OCI-LY1 (cell line): ENCODE measurements at regions not wholly inside any gene's neighbourhood (a gene's known extent, or its start where the extent isn't known, plus 50 kb on each side); places are given as distances from the start of the nearest gene placed in this dataset.

Source experiments
- H2AFZ ChIP-seq: fragments of 200-600 bp; sonication (generic), shearing (Covaris generic); 2 replicates; pipeline ENCODE4 v1.6.0; 2014; ENCODE audit warnings: antibody characterized with exemption, mild to moderate bottlenecking, low read length
- H3F3A ChIP-seq: fragments of 200-600 bp; sonication (generic), shearing (Covaris generic); 2 replicates; pipeline ENCODE4 v1.6.0; 2014; ENCODE audit warnings: mild to moderate bottlenecking, antibody characterized with exemption, low read length, moderate library complexity; ENCODE audit not compliant: insufficient read depth
- H3K27ac ChIP-seq: fragments of 200-600 bp; sonication (generic); 2 replicates; pipeline ENCODE4 v1.5.1; 2014; ENCODE audit warnings: low read length, mixed run types, mild to moderate bottlenecking, low read depth; ENCODE audit not compliant: poor library complexity, severe bottlenecking
- H3K27me3 ChIP-seq: fragments of 200-600 bp; sonication (generic); 2 replicates; pipeline ENCODE4 v1.6.0; 2014; ENCODE audit warnings: antibody characterized with exemption, mild to moderate bottlenecking, low read length, moderate library complexity; ENCODE audit not compliant: insufficient read depth
- H3K36me3 ChIP-seq: fragments of 200-600 bp; sonication (generic); 2 replicates; pipeline ENCODE4 v1.6.1; 2014; ENCODE audit warnings: mild to moderate bottlenecking, antibody characterized with exemption, low read length, moderate library complexity, mixed read lengths; ENCODE audit not compliant: insufficient read depth
- H3K4me1 ChIP-seq: fragments of 200-600 bp; sonication (generic); 2 replicates; pipeline ENCODE4 v1.5.1; 2014; ENCODE audit warnings: mild to moderate bottlenecking, low read length, moderate library complexity; ENCODE audit not compliant: insufficient read depth, severe bottlenecking
- H3K4me2 ChIP-seq: fragments of 200-600 bp; sonication (generic), shearing (Covaris generic); 2 replicates; pipeline ENCODE4 v1.6.1; 2014; ENCODE audit warnings: low read length
- H3K4me3 ChIP-seq: fragments of 200-600 bp; sonication (generic); 2 replicates; pipeline ENCODE4 v1.5.1; 2014; ENCODE audit warnings: low read length, low read depth, mild to moderate bottlenecking, mixed read lengths; ENCODE audit not compliant: poor library complexity, severe bottlenecking
- H3K79me2 ChIP-seq: fragments of 200-600 bp; shearing (Covaris generic); 2 replicates; pipeline ENCODE4 v1.6.1; 2016; ENCODE audit warnings: mixed run types, low read length, mixed read lengths; ENCODE audit not compliant: insufficient read depth
- H3K9ac ChIP-seq: fragments of 200-600 bp; sonication (generic), shearing (Covaris generic); 2 replicates; pipeline ENCODE4 v1.6.1; 2014; ENCODE audit warnings: mild to moderate bottlenecking, low read length, mixed read lengths
- H3K9me2 ChIP-seq: fragments of 200-600 bp; sonication (generic), shearing (Covaris generic); 2 replicates; pipeline ENCODE4 v1.6.1; 2014; ENCODE audit warnings: low read depth, mild to moderate bottlenecking, low read length, mixed read lengths
- H3K9me3 ChIP-seq: fragments of 200-600 bp; shearing (Covaris generic); 2 replicates; pipeline ENCODE4 v1.6.1; 2014; ENCODE audit warnings: low read length, mixed read lengths
- H4K20me1 ChIP-seq: fragments of 200-600 bp; sonication (generic), shearing (Covaris generic); 2 replicates; pipeline ENCODE4 v1.6.0; 2016; ENCODE audit warnings: mild to moderate bottlenecking, low read length; ENCODE audit not compliant: insufficient read depth
- CTCF ChIP-seq: fragments of 200-600 bp; sonication (generic), shearing (Covaris generic); IDR thresholded peaks from 2 replicates; pipeline ENCODE4 v1.5.1; 2017; ENCODE audit warnings: mild to moderate bottlenecking, antibody characterized with exemption, low read length, moderate library complexity, mixed read lengths
- EZH2 ChIP-seq: fragments of 200-600 bp; sonication (generic), shearing (Covaris generic); IDR thresholded peaks from 2 replicates; pipeline ENCODE4 v1.8.0; 2017; ENCODE audit warnings: borderline replicate concordance, mixed run types, mild to moderate bottlenecking, antibody characterized with exemption, low read length, moderate library complexity, mixed read lengths

- Histone ChIP-seq H3K9ac (no peak overlapping the region), H4K20me1 (no peaks in the 10 kb centered on the region), H3K9me2 (no peaks in the 10 kb centered on the region), H3K4me2 (no peak overlapping the region), H3K9me3 (no peaks in the 10 kb centered on the region), H3K4me1 (no peaks in the 10 kb centered on the region), H3K36me3 (no peaks in the 10 kb centered on the region), H3F3A (no peaks in the 10 kb centered on the region), H3K27ac (no peak overlapping the region), H2AFZ (no peak overlapping the region), H3K79me2 (no peaks in the 10 kb centered on the region), H3K27me3 (no peaks in the 10 kb centered on the region), H3K4me3 (no peak overlapping the region)
- no peak for TF ChIP-seq CTCF
These were observed 166.0 kb downstream of the TMEM47 start for GRCh38 chrX:34491126-34491525.

- TF ChIP-seq EZH2 = no peak
- no peak for TF ChIP-seq CTCF
- Histone ChIP-seq H3K27me3 (no peaks in the 10 kb centered on the region), H3K9ac (no peak overlapping the region), H2AFZ (no peak overlapping the region), H3K4me1 (no peaks in the 10 kb centered on the region), H3F3A (no peaks in the 10 kb centered on the region), H4K20me1 (no peaks in the 10 kb centered on the region), H3K9me3 (no peaks in the 10 kb centered on the region), H3K9me2 (no peaks in the 10 kb centered on the region), H3K27ac (no peak overlapping the region), H3K79me2 (no peaks in the 10 kb centered on the region), H3K4me3 (no peak overlapping the region), H3K36me3 (no peaks in the 10 kb centered on the region), H3K4me2 (no peak overlapping the region)
These were observed 169.7 kb downstream of the TMEM47 start for GRCh38 chrX:34487364-34487763.

GRCh38 chrX:34483980-34484379 is 173.1 kb downstream of the TMEM47 start:
- no peaks in the 10 kb centered on the region for H3K9me2 ChIP-seq
- no peaks in the 10 kb centered on the region for H3K4me1 ChIP-seq
- H3K9ac ChIP-seq = no peak overlapping the region
- H3K79me2 ChIP-seq = no peaks in the 10 kb centered on the region
- H3K27ac ChIP-seq = no peak overlapping the region
- H3K9me3 ChIP-seq = no peaks in the 10 kb centered on the region
- no peak overlapping the region for H2AFZ ChIP-seq
- H4K20me1 ChIP-seq = no peaks in the 10 kb centered on the region
- no peak overlapping the region for H3K4me3 ChIP-seq
- TF ChIP-seq EZH2 = no peak
- TF ChIP-seq CTCF = no peak
- H3K36me3 ChIP-seq = no peaks in the 10 kb centered on the region
- H3K27me3 ChIP-seq = no peaks in the 10 kb centered on the region
- no peaks in the 10 kb centered on the region for H3F3A ChIP-seq
- H3K4me2 ChIP-seq = no peak overlapping the region
